ENCODE measurements at regions not wholly inside any gene's neighbourhood (a gene's known extent, or its start where the extent isn't known, plus 50 kb on each side); places are given as distances from the start of the nearest gene placed in this dataset.

DNA sequence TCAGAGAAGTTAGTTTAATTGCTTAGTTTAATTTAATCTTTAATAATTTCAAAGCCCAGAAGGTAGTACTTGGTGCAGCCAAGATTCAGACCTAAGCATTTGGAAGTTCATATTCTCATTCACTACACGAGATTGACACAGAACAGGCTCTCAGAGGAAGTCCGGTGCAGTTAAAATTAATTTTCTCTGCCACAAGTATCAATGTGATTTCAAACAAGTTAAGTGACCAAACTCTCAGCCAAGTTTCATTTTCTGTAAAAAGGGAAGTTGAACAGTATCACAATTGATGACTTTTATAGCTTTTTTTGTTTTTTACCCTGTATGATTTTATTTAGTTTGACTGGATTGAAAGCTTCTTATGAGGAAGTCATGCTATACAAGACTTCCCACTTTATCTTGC is 1494.9 kb upstream of the LRRTM3 start:
- DNase-seq, result no peak
- Mint-ChIP-seq H3K4me3 (no peak overlapping the region), H3K4me1 (no peaks in the 10 kb centered on the region), H3K27me3 (no peaks in the 10 kb centered on the region), H3K9me3 (peaks cover 4% of the 10 kb centered on the region), H3K27ac (no peak overlapping the region), H3K36me3 (no peaks in the 10 kb centered on the region)
- CTCF ChIA-PET, result interaction anchor here (0.5 to 1.2 kb wide), 3 partner anchors 8 to 616 kb away, joined by 3 read pairs; no protein-coding TSS in a partner anchor

DNA sequence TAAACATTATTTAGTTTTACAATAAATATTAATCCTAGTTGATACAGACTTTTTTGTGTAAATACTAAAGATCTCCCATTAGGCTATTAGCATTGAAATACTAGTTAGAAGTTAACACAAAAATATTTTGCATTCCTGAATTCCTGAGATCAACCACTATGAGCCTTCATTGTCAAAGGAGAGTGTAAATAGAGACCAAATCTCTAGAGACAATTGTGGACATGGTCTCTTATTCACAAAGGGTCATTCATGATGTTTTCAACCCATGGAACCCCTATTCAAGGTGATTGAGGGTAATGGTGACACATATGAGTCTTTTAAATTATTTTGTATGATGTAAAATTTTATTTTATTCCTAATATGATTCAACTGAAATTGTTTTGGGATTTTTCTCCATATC is 1454.8 kb upstream of the LRRTM3 start:
- Mint-ChIP-seq H3K4me3 (no peak overlapping the region), H3K9me3 (peaks cover 12% of the 10 kb centered on the region), H3K27ac (no peak overlapping the region), H3K4me1 (no peaks in the 10 kb centered on the region), H3K36me3 (no peaks in the 10 kb centered on the region), H3K27me3 (no peaks in the 10 kb centered on the region)
- no peak for DNase-seq
- CTCF ChIA-PET, result no interaction called here

DNA sequence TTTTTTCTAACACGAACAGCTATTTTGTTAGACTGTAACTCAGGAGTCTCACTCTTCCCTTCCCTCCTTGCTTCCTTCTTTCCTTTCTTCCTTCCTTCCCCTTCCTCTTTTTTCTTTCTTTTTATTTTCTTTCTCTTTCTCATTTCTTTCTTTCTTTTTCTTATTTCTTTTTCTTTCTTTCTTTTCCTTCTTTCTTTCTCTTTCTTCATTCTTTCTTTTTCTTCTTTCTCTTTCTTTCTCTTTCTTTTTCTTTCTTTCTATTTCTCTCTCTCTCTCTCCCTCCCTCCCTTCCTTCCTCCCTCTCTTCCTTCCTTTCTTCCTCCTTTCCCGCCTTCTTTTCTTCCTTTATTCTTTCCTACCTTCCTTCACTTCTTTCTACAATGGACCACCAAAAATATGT is 1443.0 kb upstream of the LRRTM3 start:
- CTCF ChIA-PET, result no interaction called here
- Mint-ChIP-seq H3K9me3 (peaks cover 8% of the 10 kb centered on the region), H3K27me3 (no peaks in the 10 kb centered on the region), H3K4me1 (no peaks in the 10 kb centered on the region), H3K4me3 (no peak overlapping the region), H3K36me3 (no peaks in the 10 kb centered on the region), H3K27ac (no peak overlapping the region)
- DNase-seq, result no peak

DNA sequence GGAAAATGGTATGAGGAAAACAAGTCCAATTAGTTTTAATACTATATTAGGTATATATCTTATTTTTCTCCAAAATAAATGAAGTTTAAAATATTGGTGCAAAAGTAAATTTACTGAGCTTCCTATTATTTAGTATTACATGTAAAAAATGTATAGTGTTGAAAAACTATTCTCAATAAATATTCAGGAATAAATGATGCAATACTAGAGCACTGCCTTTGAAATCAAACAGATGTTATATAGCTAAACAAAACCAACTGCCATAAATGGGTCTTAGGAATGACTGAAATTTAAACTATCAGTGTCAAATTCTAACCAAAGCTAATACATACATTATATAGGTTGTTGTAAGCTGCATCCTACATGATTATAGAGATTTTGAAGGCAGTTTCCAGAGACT is 1434.0 kb upstream of the LRRTM3 start:
- H3K36me3 Mint-ChIP-seq, result no peaks in the 10 kb centered on the region
- no peak overlapping the region for H3K27ac Mint-ChIP-seq
- no peaks in the 10 kb centered on the region for H3K27me3 Mint-ChIP-seq
- no peaks in the 10 kb centered on the region for H3K4me1 Mint-ChIP-seq
- H3K4me3 Mint-ChIP-seq, result no peak overlapping the region
- CTCF ChIA-PET, result no interaction called here
- no peak for DNase-seq
- H3K9me3 Mint-ChIP-seq, result peaks cover 6% of the 10 kb centered on the region

DNA sequence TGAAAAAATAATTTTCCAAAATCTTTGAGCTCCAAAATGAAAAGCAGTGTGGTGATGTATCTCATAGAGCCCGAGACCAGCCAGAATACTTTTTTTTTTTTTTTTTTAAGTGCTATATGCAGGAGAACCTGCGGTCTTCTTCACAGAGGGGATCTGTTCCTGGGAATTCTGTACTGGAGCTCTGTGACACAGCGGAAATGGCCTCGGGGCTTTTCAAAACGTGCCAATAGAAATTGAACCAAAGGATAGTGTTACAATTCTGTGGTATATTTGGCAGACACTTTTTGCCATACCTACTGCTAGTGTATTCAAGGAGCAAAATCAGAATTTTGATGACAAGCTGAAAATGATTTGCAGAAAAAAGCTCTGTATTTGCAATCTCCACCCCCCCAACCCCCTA is 1429.3 kb upstream of the LRRTM3 start:
- Mint-ChIP-seq H3K27ac (no peak overlapping the region), H3K36me3 (no peaks in the 10 kb centered on the region), H3K27me3 (no peaks in the 10 kb centered on the region), H3K9me3 (peaks cover 4% of the 10 kb centered on the region), H3K4me3 (no peak overlapping the region), H3K4me1 (peaks cover 3% of the 10 kb centered on the region)
- DNase-seq, result no peak
- CTCF ChIA-PET, result no interaction called here

DNA sequence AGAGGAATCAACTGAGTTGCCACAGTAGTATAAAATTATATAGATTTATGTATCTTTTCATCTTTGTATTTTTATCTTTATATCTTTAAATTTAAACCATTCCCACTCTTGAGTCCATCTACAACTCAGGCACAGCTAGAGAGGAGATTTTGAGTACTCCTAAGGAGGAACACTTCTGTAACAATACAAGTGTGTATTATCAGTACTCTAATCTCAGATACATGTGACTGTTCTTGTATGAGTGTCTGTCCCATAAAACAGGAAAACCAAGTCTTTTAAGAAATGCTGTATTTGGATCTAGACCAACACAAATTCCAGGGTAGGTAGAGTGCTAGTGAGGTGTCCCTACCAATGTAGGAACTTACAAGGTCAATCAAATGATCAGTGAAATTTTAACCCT is 1428.0 kb upstream of the LRRTM3 start:
- no peak for DNase-seq
- H3K27me3 Mint-ChIP-seq, result no peaks in the 10 kb centered on the region
- peaks cover 4% of the 10 kb centered on the region for H3K9me3 Mint-ChIP-seq
- H3K36me3 Mint-ChIP-seq, result no peaks in the 10 kb centered on the region
- no peak overlapping the region for H3K4me3 Mint-ChIP-seq
- CTCF ChIA-PET, result no interaction called here
- H3K27ac Mint-ChIP-seq, result no peak overlapping the region
- peaks cover 3% of the 10 kb centered on the region for H3K4me1 Mint-ChIP-seq

DNA sequence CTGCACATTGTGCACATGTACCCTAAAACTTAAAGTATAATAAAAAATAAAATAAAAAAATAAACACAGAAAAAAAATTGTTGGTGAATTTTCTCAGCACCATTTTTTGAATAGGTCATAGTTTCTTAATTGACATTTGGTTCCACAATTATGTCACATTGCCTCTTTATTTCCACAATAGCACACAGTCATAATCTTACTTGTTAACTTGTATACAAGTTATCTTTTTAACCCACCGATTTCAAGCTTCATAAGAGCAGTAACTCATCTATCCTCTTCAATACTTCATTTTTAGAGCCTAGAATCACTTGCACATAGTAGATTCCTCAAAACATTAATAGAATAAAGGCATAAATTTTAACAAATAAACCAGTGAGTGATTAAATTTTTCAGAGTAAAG is 1425.1 kb upstream of the LRRTM3 start:
- Mint-ChIP-seq H3K4me3 (no peak overlapping the region), H3K27me3 (no peaks in the 10 kb centered on the region), H3K27ac (no peak overlapping the region), H3K4me1 (peaks cover 3% of the 10 kb centered on the region), H3K9me3 (peaks cover 13% of the 10 kb centered on the region), H3K36me3 (no peaks in the 10 kb centered on the region)
- DNase-seq, result no peak
- CTCF ChIA-PET, result no interaction called here

DNA sequence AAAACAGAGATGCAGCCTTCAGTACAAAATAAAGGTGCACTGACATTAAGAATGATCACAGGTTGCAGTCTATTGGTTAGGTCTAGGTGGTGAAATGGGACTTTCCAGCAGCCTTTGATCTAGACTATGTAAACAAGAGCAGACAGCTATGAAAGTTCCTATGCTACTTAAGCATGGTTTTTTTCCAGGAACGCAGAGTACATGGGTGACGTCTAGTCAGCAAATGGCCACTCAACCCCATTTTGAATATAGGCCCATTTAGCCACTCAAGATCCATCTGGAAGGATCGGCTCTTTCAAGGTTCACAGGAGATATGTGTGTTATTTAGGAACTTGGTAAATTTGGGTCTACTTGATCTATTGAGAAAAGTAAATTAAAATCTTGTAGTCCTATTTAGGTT is 1424.6 kb upstream of the LRRTM3 start:
- no peak for DNase-seq
- Mint-ChIP-seq H3K27me3 (no peaks in the 10 kb centered on the region), H3K4me1 (peaks cover 3% of the 10 kb centered on the region), H3K36me3 (no peaks in the 10 kb centered on the region), H3K9me3 (peaks cover 17% of the 10 kb centered on the region), H3K27ac (no peak overlapping the region), H3K4me3 (no peak overlapping the region)
- CTCF ChIA-PET, result no interaction called here

DNA sequence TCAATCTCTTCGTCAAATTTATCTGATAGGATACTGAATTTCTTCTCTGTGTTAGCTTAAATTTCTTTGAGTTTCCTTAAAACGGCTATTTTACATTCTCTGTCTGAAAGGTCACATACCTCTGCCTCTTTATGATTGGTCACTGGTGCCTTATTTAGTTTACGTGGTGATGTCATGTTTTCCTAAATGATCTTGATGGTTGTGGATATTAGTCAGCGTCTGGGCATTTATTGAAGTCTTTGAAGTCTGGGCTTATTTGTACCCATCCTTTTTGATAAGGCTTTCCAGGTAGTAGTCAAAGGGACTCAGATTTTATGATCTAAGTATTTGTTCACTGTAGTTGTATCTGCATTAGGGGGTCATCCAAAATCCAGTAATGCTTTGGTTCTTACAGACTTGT is 1407.5 kb upstream of the LRRTM3 start:
- CTCF ChIA-PET, result no interaction called here
- Mint-ChIP-seq H3K36me3 (no peaks in the 10 kb centered on the region), H3K9me3 (peaks cover 8% of the 10 kb centered on the region), H3K4me3 (no peak overlapping the region), H3K27ac (no peak overlapping the region), H3K27me3 (no peaks in the 10 kb centered on the region), H3K4me1 (no peaks in the 10 kb centered on the region)
- DNase-seq, result no peak

DNA sequence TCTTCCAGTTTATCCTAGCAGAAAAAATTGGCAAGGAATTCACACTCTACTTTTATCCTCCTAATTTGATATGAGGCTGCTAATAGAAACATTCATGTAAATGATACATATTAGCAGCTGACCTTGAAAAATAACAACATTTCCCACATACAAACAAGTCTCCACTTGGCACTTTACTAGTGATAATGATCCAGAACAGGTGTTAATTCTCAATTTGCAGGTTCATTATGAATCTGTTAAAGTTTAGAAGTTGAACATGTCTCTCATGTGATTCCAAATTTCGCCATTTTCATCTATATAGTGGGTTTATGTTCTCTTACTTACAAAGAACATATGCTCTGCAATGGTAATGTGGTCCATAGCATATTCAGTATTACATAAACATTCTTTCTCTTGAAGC is 1396.8 kb upstream of the LRRTM3 start:
- no peaks in the 10 kb centered on the region for H3K36me3 Mint-ChIP-seq
- no peaks in the 10 kb centered on the region for H3K27me3 Mint-ChIP-seq
- no peak overlapping the region for H3K4me3 Mint-ChIP-seq
- H3K4me1 Mint-ChIP-seq, result no peaks in the 10 kb centered on the region
- CTCF ChIA-PET, result no interaction called here
- H3K9me3 Mint-ChIP-seq, result peaks cover 4% of the 10 kb centered on the region
- H3K27ac Mint-ChIP-seq, result no peak overlapping the region
- DNase-seq, result no peak

DNA sequence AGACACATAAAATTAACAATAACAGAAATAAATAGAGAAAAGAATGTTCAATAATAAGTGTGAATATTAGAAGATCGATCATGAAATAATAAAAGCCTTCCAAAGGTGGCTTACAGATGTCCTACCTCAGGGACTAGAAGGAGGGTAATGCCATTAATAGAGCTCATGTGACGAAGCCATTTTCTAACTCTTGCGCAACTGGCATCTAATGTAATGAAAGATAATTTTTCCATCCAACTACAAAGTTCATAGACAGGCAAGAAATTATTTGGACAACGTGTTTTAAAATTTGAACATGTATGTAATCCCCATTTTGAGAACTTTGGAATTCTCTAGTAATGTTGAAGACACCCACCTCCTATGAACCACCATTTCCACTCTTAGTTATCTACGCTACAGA is 1394.3 kb upstream of the LRRTM3 start:
- Mint-ChIP-seq H3K27me3 (no peaks in the 10 kb centered on the region), H3K9me3 (peaks cover 2% of the 10 kb centered on the region), H3K4me3 (no peak overlapping the region), H3K36me3 (no peaks in the 10 kb centered on the region), H3K27ac (no peak overlapping the region), H3K4me1 (no peaks in the 10 kb centered on the region)
- CTCF ChIA-PET, result no interaction called here
- no peak for DNase-seq

DNA sequence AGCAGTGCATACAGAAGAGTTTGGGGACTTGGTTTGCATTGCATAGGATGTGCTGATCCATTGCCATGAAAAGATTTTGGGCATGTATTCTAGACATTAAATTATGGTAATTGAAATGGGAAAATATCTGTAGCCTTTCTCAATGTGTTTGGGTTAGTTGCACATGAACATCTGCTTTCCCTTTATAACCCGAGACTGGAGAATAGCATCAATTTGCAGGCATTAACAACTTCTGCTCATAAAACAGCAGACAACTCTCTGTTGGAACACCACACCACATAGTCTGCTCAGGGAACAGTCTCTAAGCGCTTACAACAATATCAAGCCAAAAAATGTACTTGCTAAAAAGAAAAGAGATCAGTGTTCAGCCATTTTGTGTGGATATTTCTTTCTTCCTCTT is 1391.1 kb upstream of the LRRTM3 start:
- Mint-ChIP-seq H3K4me3 (no peak overlapping the region), H3K9me3 (no peaks in the 10 kb centered on the region), H3K27ac (no peak overlapping the region), H3K27me3 (no peaks in the 10 kb centered on the region), H3K36me3 (no peaks in the 10 kb centered on the region), H3K4me1 (no peaks in the 10 kb centered on the region)
- CTCF ChIA-PET, result no interaction called here
- DNase-seq, result no peak

DNA sequence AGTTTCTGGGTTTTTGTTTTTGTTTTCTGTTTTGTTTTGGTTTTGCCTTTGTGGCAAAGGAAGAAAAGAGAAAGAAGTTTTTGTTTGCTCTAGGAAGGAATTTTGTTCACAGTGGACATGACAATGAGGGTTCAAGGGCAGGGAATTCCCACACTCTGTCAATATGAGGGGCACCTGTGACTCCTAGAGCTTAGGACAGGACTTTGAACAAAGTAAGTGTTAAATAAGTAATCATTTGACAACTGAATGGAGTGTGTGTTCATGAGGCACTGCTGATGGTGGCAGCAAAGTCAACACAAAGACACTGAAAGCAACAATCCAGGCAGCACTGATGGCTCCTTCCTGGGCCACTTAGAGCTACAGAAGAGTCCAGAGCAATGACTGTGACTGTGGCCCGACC is 1381.1 kb upstream of the LRRTM3 start:
- Mint-ChIP-seq H3K36me3 (no peaks in the 10 kb centered on the region), H3K27me3 (no peaks in the 10 kb centered on the region), H3K4me1 (no peaks in the 10 kb centered on the region), H3K4me3 (no peak overlapping the region), H3K27ac (no peak overlapping the region), H3K9me3 (peaks cover 2% of the 10 kb centered on the region)
- DNase-seq, result no peak
- CTCF ChIA-PET, result no interaction called here

DNA sequence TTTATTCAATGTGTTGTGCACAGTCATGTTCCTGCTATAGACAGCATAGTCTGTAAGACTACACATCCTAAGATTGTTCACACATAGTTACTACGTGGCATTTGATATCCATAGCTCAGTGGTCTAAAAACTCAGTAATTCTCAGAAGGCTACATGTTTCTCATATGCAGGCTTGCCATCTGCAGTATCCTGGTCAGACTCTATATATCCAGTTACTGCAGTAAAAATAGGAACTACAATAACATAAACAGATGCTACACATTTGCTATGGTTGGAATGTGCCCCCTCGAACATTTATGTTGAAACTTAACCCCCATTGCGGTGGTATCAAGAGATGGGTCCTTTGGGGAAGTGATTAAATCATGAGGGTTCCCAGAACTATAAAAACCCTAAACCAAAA is 1377.8 kb upstream of the LRRTM3 start:
- no peaks in the 10 kb centered on the region for H3K4me1 Mint-ChIP-seq
- H3K27ac Mint-ChIP-seq, result no peak overlapping the region
- no peak for DNase-seq
- H3K36me3 Mint-ChIP-seq, result no peaks in the 10 kb centered on the region
- H3K4me3 Mint-ChIP-seq, result no peak overlapping the region
- H3K27me3 Mint-ChIP-seq, result no peaks in the 10 kb centered on the region
- CTCF ChIA-PET, result no interaction called here
- peaks cover 2% of the 10 kb centered on the region for H3K9me3 Mint-ChIP-seq

DNA sequence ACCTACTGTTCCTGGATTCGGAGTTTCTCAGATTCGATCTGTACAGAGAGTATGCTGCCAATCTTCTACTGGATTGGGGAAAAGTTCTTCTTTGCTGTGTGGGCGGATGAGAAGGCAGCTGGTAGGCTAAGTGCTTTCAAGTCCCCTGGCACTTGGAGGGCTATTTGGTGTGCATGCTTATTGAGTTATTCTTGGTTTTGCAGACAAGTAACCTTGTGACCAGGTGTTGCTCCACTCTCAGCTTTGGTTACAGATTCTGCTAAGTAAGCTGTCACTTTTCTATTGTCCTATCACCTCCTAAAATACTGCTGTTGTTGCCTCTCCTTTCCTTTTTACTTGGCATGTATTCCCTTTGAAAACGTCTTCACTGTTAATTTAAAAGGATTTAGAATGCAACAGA is 1375.1 kb upstream of the LRRTM3 start:
- H3K27ac Mint-ChIP-seq, result no peak overlapping the region
- no peaks in the 10 kb centered on the region for H3K4me1 Mint-ChIP-seq
- DNase-seq, result no peak
- no peak overlapping the region for H3K4me3 Mint-ChIP-seq
- no peaks in the 10 kb centered on the region for H3K36me3 Mint-ChIP-seq
- H3K27me3 Mint-ChIP-seq, result no peaks in the 10 kb centered on the region
- no peaks in the 10 kb centered on the region for H3K9me3 Mint-ChIP-seq
- CTCF ChIA-PET, result no interaction called here

DNA sequence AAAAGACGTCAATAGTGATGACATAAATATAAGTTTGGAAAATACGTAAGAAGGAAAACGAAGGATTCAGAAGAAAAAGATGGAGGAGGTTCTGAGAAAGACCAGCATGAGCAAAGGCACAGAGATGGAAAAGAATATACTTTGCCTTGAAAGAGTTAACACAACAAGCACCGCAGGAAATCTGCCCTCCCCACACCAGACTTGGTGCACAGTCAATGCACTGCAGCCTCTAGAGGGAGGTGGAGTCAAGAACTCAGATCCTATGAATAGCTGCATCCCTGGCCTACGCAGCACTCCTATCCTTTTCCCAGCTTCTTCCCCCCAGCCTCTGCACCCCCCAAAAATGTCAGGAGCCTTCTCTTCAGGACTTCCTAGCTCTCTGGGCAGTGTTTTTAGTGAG is 1370.6 kb upstream of the LRRTM3 start:
- no peaks in the 10 kb centered on the region for H3K36me3 Mint-ChIP-seq
- CTCF ChIA-PET, result no interaction called here
- no peaks in the 10 kb centered on the region for H3K4me1 Mint-ChIP-seq
- no peaks in the 10 kb centered on the region for H3K27me3 Mint-ChIP-seq
- no peak overlapping the region for H3K27ac Mint-ChIP-seq
- no peak overlapping the region for H3K4me3 Mint-ChIP-seq
- no peaks in the 10 kb centered on the region for H3K9me3 Mint-ChIP-seq
- DNase-seq, result no peak

Measured in activated naive CD4-positive, alpha-beta T cell treated with anti-CD3 and anti-CD28 coated beads, Interleukin-2, amount 10 ng/mL, durations not matched to agents 7 days and 5 days (primary cell).